ENCODE measurements at regions not wholly inside any gene's neighbourhood (a gene's known extent, or its start where the extent isn't known, plus 50 kb on each side); places are given as distances from the start of the nearest gene placed in this dataset.
"Not testable (repeated sequence)": the region's sequence is repeated elsewhere in the genome, so short reads cannot be mapped to it uniquely, and the experiment has no call there.

- no peak for DNase-seq
These were observed 115.1 kb downstream of the RTP5 start for GRCh38 chr2:241984658-241985057.

GRCh38 chr2:241985161-241985985, 115.8 kb downstream of the RTP5 start:
- peak; percentile 31 for DNase-seq

GRCh38 chr2:241985986-241986329, 116.4 kb downstream of the RTP5 start:
- DNase-seq, result no peak

DNA sequence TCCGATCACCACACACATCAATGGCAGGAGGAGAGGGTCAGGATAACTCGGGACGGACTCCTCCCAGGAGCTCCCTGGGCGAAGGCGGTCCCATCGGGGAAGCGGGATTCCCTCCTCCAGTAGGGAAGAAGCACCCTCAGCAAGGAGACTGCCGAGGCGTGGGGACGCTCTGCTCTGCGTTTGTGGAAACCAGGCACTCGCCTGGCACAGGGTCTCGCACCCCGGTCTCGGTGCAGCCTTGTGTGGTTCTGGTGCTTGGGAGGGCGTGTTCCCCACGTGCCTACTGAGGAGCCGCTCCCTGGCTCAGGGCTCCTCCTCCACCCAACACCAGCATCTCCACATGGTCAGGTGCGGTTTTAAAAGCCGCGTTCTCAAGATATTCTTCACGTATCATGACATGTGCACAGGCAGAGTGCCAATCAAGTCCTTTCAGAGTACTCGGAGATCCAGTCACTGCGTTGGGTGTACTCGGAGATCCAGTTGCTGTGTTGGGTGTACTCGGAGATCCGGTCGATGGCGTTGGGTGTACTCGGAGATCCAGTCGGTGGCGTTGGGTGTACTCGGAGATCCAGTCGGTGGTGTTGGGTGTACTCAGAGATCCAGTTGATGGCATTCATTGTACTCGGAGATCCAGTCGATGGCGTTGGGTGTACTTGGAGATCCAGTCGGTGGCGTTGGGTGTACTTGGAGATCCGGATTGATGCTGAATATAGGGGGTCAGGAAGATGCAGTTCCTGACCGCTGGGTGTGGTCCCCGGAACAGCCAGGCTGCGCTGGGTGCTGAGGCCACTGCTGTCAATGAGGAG, 117.5 kb downstream of the RTP5 start:
- no peak for DNase-seq

- DNase-seq, result no peak
These were observed 118.2 kb downstream of the RTP5 start for GRCh38 chr2:241987726-241988125.

- no peak for DNase-seq
These were observed 118.6 kb downstream of the RTP5 start for GRCh38 chr2:241988146-241988545.

DNA sequence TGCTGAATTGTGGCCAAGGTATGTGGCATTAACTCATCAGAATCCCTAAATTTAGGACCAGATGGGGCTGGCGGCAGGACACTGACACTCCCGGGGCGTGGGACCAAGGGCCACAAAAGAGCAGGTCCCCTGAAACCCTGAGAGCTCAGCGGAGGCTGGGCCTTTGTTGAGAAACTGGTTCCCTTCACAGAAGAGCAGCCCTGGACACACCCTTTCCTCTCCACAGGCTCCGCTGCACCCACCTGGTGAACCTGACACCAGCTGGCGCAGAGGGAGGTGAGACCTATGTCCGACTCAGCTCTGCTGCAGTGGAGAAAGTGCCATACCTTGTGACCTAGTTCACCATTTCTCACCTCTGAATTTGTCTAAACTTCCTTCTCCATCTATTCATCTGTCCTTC, 119.5 kb downstream of the RTP5 start:
- DNase-seq, result no peak

GRCh38 chr2:241990466-241990865, 120.9 kb downstream of the RTP5 start:
- no peak for DNase-seq

DNA sequence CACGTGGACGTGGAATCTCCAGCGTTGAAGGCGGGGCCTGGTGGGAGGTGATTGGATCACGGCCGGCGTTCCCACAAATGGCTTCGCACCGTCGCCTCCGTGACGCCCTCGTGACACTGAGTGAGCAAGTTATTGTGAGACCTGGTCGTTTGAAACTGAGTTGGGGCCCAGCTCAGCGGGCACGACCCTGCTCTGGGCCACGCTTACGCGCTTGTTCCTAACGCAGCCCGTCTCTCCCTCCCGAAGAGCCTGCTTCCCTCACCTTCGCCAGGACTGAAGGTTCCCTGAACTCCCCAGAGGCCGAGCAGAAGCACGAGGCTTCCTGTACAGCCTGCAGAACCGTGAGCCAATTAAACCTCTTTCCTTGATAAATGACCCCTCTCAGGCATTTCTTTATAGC, 121.8 kb downstream of the RTP5 start:
- DNase-seq, result no peak

DNA sequence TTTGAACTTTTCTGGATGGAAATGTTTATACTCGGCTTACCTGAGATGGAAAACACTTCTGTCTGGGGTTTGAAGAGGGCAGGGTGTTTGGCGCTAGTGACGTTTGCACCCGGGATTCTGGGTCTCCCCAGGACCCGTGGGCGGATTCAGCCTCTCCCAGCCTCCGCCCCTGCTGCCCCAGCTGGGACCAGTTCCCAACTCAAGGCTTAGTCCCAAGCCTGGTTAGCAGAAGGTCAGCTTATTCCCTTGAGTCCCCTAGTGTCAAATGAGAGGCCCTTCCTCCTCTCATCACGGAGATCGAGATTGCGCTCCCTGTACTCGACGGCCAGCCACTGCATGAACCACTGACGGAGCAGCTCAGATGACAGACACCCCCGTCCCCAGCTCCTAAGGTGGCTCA, 123.2 kb downstream of the RTP5 start:
- DNase-seq, result no peak

- no peak for DNase-seq
These were observed 124.0 kb downstream of the RTP5 start for GRCh38 chr2:241993386-241994005.

- no peak for DNase-seq
These were observed 124.6 kb downstream of the RTP5 start for GRCh38 chr2:241994086-241994485.

DNA sequence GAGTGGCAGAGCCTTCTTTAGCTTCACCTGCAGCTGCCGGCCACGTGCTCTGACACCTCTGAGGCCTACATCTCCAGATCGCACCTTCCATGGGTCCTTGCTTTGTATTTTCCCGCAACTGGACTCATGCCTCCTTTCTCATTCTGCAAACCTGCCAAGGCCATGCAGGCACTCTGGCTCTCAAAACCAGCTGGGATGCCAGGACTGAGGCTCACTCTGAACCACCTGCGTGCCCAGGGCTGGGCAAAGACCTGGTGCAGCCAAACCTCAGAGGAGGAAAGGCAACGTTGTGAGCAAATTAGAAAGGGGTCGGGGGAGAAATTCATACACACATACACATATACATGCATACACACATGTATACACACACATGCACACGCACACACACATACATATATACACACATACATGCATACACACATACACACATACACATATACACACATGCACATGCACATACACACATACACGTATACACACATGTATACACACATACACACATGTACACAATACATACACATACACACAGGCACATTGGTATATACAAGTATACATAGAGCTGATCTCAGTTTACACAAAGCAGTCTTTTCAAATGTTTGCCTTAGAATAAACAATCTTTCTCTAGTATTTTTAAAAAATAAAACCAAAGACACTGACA, 125.2 kb downstream of the RTP5 start:
- DNase-seq, result no peak

GRCh38 chr2:241996100-241996499, 126.6 kb downstream of the RTP5 start:
- DNase-seq, result no peak

- no peak for DNase-seq
These were observed 127.5 kb downstream of the RTP5 start for GRCh38 chr2:241997017-241997416.

- no peak for DNase-seq
These were observed 129.7 kb downstream of the RTP5 start for GRCh38 chr2:241999184-241999583.

DNA sequence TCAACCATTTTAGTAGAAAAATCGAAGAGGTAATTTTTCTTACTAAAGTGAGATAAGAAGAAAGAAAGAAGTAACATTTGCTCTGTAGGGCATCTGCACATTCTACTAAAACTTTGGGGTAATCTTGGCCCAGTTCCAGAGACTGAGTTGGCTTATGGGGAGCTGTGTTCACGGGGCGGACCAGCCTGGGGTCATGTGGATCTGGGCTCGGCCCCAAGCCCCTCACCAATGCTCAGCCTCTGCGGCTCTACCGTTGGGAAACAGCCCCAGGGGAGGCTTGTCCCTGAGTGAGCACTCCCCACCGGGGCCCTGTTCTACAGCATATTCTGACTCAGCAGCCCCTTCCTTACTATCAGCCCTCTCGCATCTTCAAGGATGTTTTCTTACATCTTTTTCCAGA, 132.3 kb downstream of the RTP5 start:
- DNase-seq, result no peak

DNA sequence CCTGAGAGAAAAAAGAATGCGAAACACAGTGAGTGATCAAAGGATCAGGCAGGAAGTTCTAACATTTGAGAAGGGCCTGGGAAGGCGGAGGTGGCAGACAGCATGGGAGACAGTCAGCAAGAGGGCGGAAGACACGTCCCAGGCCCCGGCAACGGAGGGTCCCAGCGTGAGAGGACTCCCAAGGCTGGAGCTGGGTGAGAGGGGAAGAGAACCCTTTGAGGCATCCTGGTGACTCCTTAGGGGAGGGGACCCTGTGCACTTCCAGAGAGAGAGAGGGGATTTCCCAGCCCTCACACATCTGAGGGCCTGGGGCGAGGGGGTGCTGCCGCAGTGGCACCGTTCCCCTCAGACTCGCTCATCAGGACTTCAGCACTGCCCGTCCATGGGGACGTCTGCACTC, 133.4 kb downstream of the RTP5 start:
- no peak for DNase-seq

DNA sequence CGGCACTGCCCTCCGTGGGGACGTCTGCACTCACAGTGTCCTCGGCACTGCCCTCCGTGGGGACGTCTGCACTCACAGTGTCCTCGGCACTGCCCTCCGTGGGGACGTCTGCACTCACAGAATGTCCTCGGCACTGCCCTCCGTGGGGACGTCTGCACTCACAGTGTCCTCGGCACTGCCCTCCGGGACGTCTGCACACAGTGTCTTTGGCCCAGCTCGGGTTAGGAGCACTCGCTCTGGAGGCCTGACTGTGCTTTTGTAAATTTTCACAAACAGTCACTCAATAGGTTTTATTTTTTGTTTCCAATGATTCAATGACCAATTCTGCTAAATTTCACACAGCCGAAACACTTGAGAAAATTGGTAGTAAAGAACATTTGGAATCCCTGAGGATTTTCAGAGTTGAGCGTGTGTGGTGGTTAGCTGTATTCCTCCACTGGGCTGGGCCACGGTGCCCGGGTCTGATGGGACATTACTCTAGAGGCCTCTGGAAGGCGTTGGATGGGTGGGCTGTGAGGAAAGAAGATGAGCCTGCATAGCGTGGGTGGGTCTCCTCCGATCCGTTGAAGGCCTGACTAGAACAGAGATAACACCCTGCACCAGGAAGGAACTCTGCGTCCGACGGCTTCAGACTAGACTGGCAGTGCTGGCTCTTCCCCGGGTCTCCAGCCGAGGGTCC, 134.8 kb downstream of the RTP5 start:
- DNase-seq, result no peak

- no peak for DNase-seq
These were observed 135.3 kb downstream of the RTP5 start for GRCh38 chr2:242004902-242005230.

DNA sequence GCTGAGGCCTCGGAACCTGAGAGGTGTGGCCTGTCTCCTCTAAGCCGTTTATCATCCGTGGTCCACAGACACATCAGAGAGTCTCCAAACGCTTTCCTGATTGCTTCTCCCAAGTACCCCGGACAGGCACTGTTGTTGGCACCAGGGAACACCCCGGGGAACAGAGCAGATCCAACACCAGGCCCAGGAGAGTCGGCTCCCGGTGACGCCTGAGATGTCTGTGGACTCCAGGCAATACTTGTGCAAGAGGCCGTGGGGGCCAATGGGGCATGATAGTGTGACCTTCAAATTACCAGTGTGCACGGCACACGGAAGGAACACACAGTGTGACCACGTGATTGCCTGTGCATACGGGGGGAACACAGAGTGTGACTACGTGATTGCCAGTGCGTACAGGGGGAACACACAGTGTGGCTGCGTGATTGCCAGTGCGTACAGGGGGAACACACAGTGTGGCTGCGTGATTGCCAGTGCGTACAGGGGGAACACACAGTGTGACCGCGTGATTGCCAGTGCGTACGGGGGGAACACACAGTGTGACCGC, 136.6 kb downstream of the RTP5 start:
- DNase-seq, result not testable (repeated sequence)

DNA sequence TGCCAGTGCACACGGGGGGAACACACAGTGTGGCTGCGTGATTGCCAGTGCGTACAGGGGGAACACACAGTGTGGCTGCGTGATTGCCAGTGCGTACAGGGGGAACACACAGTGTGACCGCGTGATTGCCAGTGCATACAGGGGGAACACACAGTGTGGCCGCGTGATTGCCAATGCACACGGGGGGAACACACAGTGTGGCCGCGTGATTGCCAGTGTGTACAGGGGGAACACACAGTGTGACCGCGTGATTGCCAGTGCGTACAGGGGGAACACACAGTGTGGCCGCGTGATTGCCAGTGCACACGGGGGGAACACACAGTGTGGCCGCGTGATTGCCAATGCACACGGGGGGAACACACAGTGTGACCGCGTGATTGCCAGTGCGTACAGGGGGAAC, 139.4 kb downstream of the RTP5 start:
- not testable (repeated sequence) for DNase-seq

- DNase-seq, result not testable (repeated sequence)
These were observed 140.3 kb downstream of the RTP5 start for GRCh38 chr2:242009846-242010245.
